HG02798 (cell line): ENCODE measurements at regions not wholly inside any gene's neighbourhood (a gene's known extent, or its start where the extent isn't known, plus 50 kb on each side); places are given as distances from the start of the nearest gene placed in this dataset.
"Not testable (repeated sequence)": the region's sequence is repeated elsewhere in the genome, so short reads cannot be mapped to it uniquely, and the experiment has no call there.

Experiments used
- ATAC-seq: cut with Tn5 transposase; IDR thresholded peaks from one replicate; pipeline ENCODE4 v1.9.1; 2021; ENCODE audit warnings: mild to moderate bottlenecking; ENCODE audit not compliant: unreplicated experiment, poor library complexity

GRCh38 chr13:88512993-88513392 lies 841.8 kb downstream of the SLITRK5 start:
- not testable (repeated sequence) for ATAC-seq

- no peak for ATAC-seq
Measured at GRCh38 chr13:88526186-88526852, 855.1 kb downstream of the SLITRK5 start.

- ATAC-seq: no peak
Measured at GRCh38 chr13:88526853-88527215, 855.7 kb downstream of the SLITRK5 start.

- ATAC-seq: no peak
Measured at GRCh38 chr13:88541994-88542393, 870.8 kb downstream of the SLITRK5 start.

GRCh38 chr13:88544836-88545235 lies 873.7 kb downstream of the SLITRK5 start:
- no peak for ATAC-seq

GRCh38 chr13:88552966-88553365 lies 881.8 kb downstream of the SLITRK5 start:
- no peak for ATAC-seq

- no peak for ATAC-seq
Measured at GRCh38 chr13:88565566-88565965, 894.4 kb downstream of the SLITRK5 start.

GRCh38 chr13:88585861-88586260 lies 914.7 kb downstream of the SLITRK5 start:
- no peak for ATAC-seq

GRCh38 chr13:88586263-88586662 lies 915.1 kb downstream of the SLITRK5 start:
- no peak for ATAC-seq

- ATAC-seq: no peak
Measured at GRCh38 chr13:88590574-88590973, 919.4 kb downstream of the SLITRK5 start.

- no peak for ATAC-seq
Measured at GRCh38 chr13:88592105-88592504, 920.9 kb downstream of the SLITRK5 start.

- ATAC-seq: no peak
Measured at GRCh38 chr13:88601949-88602348, 930.8 kb downstream of the SLITRK5 start.

- no peak for ATAC-seq
Measured at GRCh38 chr13:88602786-88603777, 931.9 kb downstream of the SLITRK5 start.

GRCh38 chr13:88617176-88617575 lies 946.0 kb downstream of the SLITRK5 start:
- no peak for ATAC-seq

- no peak for ATAC-seq
Measured at GRCh38 chr13:88622362-88622973, 951.3 kb downstream of the SLITRK5 start.

- no peak for ATAC-seq
Measured at GRCh38 chr13:88623150-88623549, 952.0 kb downstream of the SLITRK5 start.

- no peak for ATAC-seq
Measured at GRCh38 chr13:88627071-88627470, 955.9 kb downstream of the SLITRK5 start.

- no peak for ATAC-seq
Measured at GRCh38 chr13:88628882-88629281, 957.7 kb downstream of the SLITRK5 start.

- no peak for ATAC-seq
Measured at GRCh38 chr13:88637935-88638334, 966.8 kb downstream of the SLITRK5 start.

GRCh38 chr13:88643233-88643632 lies 972.1 kb downstream of the SLITRK5 start:
- no peak for ATAC-seq
